GM12878 (cell line): ENCODE measurements at regions not wholly inside any gene's neighbourhood (a gene's known extent, or its start where the extent isn't known, plus 50 kb on each side); places are given as distances from the start of the nearest gene placed in this dataset.

Experiments
- ATAC-seq: fragments of 200-7000 bp; cut with Tn5 transposase; 3 replicates; pipeline ENCODE4 v1.9.1; 2020; ENCODE audit warnings: mild to moderate bottlenecking, moderate library complexity
- BruUV-seq: library from RNA; stranded (reverse); fragments of 400-500 nt; replicated peaks from 2 replicates; lab custom pipeline; 2021; lab: Mats Ljungman, UMichigan
- CTCF ChIA-PET: fragments of 300-600 bp; sonication (Branson Sonifier 250); formaldehyde crosslinking; extraction: SDS; loops from one replicate; lab custom pipeline; 2021; ENCODE audit warnings: inconsistent platforms; lab: Yijun Ruan, JAX
- POLR2A ChIA-PET: fragments of 350-600 bp; formaldehyde crosslinking; extraction: SDS; loops from one replicate; lab custom pipeline; 2021; ENCODE audit warnings: inconsistent platforms; lab: Charles Lee
- RAD21 ChIA-PET: fragments of 300-600 bp; sonication (Branson Sonifier 250); formaldehyde crosslinking; loops from one replicate; lab custom pipeline; 2023; ENCODE audit warnings: antibody characterized with exemption; ENCODE audit not compliant: unreplicated experiment; lab: Charles Lee
- SMC1A ChIA-PET: fragments of 300-600 bp; sonication (Branson Sonifier 250); formaldehyde crosslinking; loops from one replicate; lab custom pipeline; 2023; ENCODE audit not compliant: unreplicated experiment, uncharacterized antibody; lab: Charles Lee
- DNase-seq: peaks from one replicate; pipeline ENCODE4 v3.0.0-alpha.2; 2011; ENCODE audit warnings: low read depth, low spot score
- FAIRE-seq: peaks from 3 replicates; lab custom pipeline; 2011; peaks lifted over from hg19 to GRCh38; lab: Jason Lieb, UNC
- H2AFZ ChIP-seq: 2 replicates; pipeline ENCODE4 v1.6.0; 2011; ENCODE audit warnings: low read depth, low read length, control low read depth; ENCODE audit not compliant: control insufficient read depth
- H3K27ac ChIP-seq: 2 replicates; pipeline ENCODE4 v1.5.1; 2011; ENCODE audit warnings: control low read depth; ENCODE audit not compliant: control insufficient read depth, insufficient read depth
- H3K27me3 ChIP-seq, 2 experiments: replicated peaks in 1 of 2; 2 replicates each; pipeline versions ENCODE4 v1.6.0 to v1.6.1; 2011; ENCODE audit warnings: low read length in 1 of 2; ENCODE audit not compliant: control insufficient read depth in 2 of 2, insufficient read depth in 2 of 2
- H3K36me3 ChIP-seq, 2 experiments: 2 replicates each; pipeline ENCODE4 v1.5.1; 2011; ENCODE audit warnings: low read length in 1 of 2; ENCODE audit not compliant: control insufficient read depth in 2 of 2, insufficient read depth in 2 of 2
- H3K4me1 ChIP-seq: 2 replicates; pipeline ENCODE4 v1.6.1; 2011; ENCODE audit warnings: mild to moderate bottlenecking, low read length, moderate library complexity, mixed read lengths; ENCODE audit not compliant: control insufficient read depth, insufficient read depth
- H3K4me2 ChIP-seq: 2 replicates; pipeline ENCODE4 v1.6.0; 2011; ENCODE audit warnings: control low read depth; ENCODE audit not compliant: control insufficient read depth, insufficient read depth
- H3K4me3 ChIP-seq: fragments of 200-600 bp; sonication (generic); 2 replicates; pipeline ENCODE4 v1.5.1; 2016
- H3K79me2 ChIP-seq: 2 replicates; pipeline ENCODE4 v1.6.0; 2011; ENCODE audit warnings: low read length; ENCODE audit not compliant: control insufficient read depth, insufficient read depth
- H3K9ac ChIP-seq: 2 replicates; pipeline ENCODE4 v1.8.0; 2011; ENCODE audit warnings: low read length, control low read depth, mixed read lengths; ENCODE audit not compliant: control insufficient read depth, insufficient read depth
- H3K9me3 ChIP-seq: replicated peaks from 3 replicates; pipeline ENCODE4 v1.5.1; 2011; ENCODE audit warnings: mild to moderate bottlenecking, low read length; ENCODE audit not compliant: control insufficient read depth, insufficient read depth
- H4K20me1 ChIP-seq: 2 replicates; pipeline ENCODE4 v1.6.0; 2011; ENCODE audit not compliant: control insufficient read depth, insufficient read depth
- BRCA1 ChIP-seq: IDR thresholded peaks from 2 replicates; pipeline ENCODE4 v1.6.1; 2011; ENCODE audit warnings: low read depth, low read length, improper control_type of control experiment
- CBX3 ChIP-seq: fragments of 200-600 bp; sonication (generic); IDR thresholded peaks from 2 replicates; pipeline ENCODE4 v1.6.1; 2016; ENCODE audit warnings: low read depth, borderline replicate concordance
- E2F8 ChIP-seq: fragments of 450-650 bp; IDR thresholded peaks from 2 replicates; pipeline ENCODE4 v1.6.1; 2018; ENCODE audit warnings: mild to moderate bottlenecking, low read depth, moderate library complexity; ENCODE audit not compliant: partially characterized antibody
- GABPA ChIP-seq: IDR thresholded peaks from 2 replicates; pipeline ENCODE4 v1.6.1; 2014; ENCODE audit warnings: antibody characterized with exemption, low read depth, mild to moderate bottlenecking, inconsistent platforms
- REST ChIP-seq: IDR thresholded peaks from 2 replicates; pipeline ENCODE4 v1.6.1; 2012; ENCODE audit warnings: mild to moderate bottlenecking, low read depth, low read length
- SPI1 ChIP-seq: IDR thresholded peaks from 2 replicates; pipeline ENCODE4 v1.6.1; 2011; ENCODE audit warnings: low read depth, mild to moderate bottlenecking, low read length, moderate library complexity, borderline replicate concordance; ENCODE audit not compliant: insufficient read depth
- whole genome bisulfite sequencing: methylation state at CpG from one replicate; pipeline ENCODE4 v1.1.6; 2016; ENCODE audit warnings: low lambda C conversion rate; ENCODE audit not compliant: insufficient replicate concordance, insufficient coverage; ENCODE audit errors: missing lambda C conversion rate; 5-methylcytosine and 5-hydroxymethylcytosine counted together
- in situ Hi-C: fragments of 300-500 bp; cut with MboI; formaldehyde crosslinking; loops from 9 replicates; pipeline ENCODE4 v1.14.3; 2018; ENCODE audit warnings: mixed read lengths
- intact Hi-C: fragments of 100-400 bp; cut with micrococcal nuclease; formaldehyde crosslinking; loops from one replicate; pipeline ENCODE4 v1.14.2; 2022; ENCODE audit not compliant: unreplicated experiment
- TF ChIP-seq, protein P1 (sequence below): fragments of 450-650 bp; formaldehyde crosslinking; IDR thresholded peaks from 2 replicates; pipeline ENCODE4 v1.5.0; 2022; ENCODE audit warnings: mild to moderate bottlenecking, missing genetic modification characterization

GRCh38 chr17:34485999-34486398, 93.4 kb upstream of the TMEM132E start:
- Histone ChIP-seq H3K9me3 (no peaks in the 10 kb centered on the region), H2AFZ (no peak overlapping the region), H3K36me3 (no peaks in the 10 kb centered on the region), H3K79me2 (no peaks in the 10 kb centered on the region), H3K4me1 (no peaks in the 10 kb centered on the region), H3K4me3 (no peak overlapping the region), H4K20me1 (no peaks in the 10 kb centered on the region), H3K9ac (no peak overlapping the region), H3K27me3 (peaks cover 0 to 1% of the 10 kb centered on the region in 2 experiments; a peak in 3 of 4 replicates), H3K27ac (no peak overlapping the region), H3K4me2 (no peak overlapping the region; the same call in 1 of the 2 replicates)
- TF ChIP-seq, protein P1, sequence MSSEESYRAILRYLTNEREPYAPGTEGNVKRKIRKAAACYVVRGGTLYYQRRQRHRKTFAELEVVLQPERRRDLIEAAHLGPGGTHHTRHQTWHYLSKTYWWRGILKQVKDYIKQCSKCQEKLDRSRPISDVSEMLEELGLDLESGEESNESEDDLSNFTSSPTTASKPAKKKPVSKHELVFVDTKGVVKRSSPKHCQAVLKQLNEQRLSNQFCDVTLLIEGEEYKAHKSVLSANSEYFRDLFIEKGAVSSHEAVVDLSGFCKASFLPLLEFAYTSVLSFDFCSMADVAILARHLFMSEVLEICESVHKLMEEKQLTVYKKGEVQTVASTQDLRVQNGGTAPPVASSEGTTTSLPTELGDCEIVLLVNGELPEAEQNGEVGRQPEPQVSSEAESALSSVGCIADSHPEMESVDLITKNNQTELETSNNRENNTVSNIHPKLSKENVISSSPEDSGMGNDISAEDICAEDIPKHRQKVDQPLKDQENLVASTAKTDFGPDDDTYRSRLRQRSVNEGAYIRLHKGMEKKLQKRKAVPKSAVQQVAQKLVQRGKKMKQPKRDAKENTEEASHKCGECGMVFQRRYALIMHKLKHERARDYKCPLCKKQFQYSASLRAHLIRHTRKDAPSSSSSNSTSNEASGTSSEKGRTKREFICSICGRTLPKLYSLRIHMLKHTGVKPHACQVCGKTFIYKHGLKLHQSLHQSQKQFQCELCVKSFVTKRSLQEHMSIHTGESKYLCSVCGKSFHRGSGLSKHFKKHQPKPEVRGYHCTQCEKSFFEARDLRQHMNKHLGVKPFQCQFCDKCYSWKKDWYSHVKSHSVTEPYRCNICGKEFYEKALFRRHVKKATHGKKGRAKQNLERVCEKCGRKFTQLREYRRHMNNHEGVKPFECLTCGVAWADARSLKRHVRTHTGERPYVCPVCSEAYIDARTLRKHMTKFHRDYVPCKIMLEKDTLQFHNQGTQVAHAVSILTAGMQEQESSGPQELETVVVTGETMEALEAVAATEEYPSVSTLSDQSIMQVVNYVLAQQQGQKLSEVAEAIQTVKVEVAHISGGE (CRISPR knock-in tag): no peak
- peak; percentile 68; the same call in 1 of the 2 replicates for TF ChIP-seq SPI1
- TF ChIP-seq GABPA: no peak
- no peak for TF ChIP-seq CBX3
- no peak for TF ChIP-seq BRCA1
- no peak for TF ChIP-seq REST
- no peak for TF ChIP-seq E2F8
- RAD21 ChIA-PET: no interaction called here
- in situ Hi-C loops: no loop called here
- 17% methylated on average over 7 of the region's 7 CpGs for WGBS
- CTCF ChIA-PET: no interaction called here
- SMC1A ChIA-PET: no interaction called here
- ATAC-seq (peak; percentile 38; the same call in 2 of the 3 replicates), FAIRE-seq (no peak), DNase-seq (no peak)
- POLR2A ChIA-PET: no interaction called here
- intact Hi-C loops: no loop called here
- no TSS peak for BruUV-seq
